ENCODE measurements at regions not wholly inside any gene's neighbourhood (a gene's known extent, or its start where the extent isn't known, plus 50 kb on each side); places are given as distances from the start of the nearest gene placed in this dataset.
"Not testable (repeated sequence)": the region's sequence is repeated elsewhere in the genome, so short reads cannot be mapped to it uniquely, and the experiment has no call there.

GRCh38 chr10:83512681-83513080, 626.6 kb upstream of the GHITM start:
- no peaks in the 10 kb centered on the region for H3K27me3 ChIP-seq (ENCODE audit: control insufficient read depth, insufficient read depth, low read length)
- no peaks in the 10 kb centered on the region for H3K36me3 ChIP-seq (ENCODE audit: control insufficient read depth, insufficient read depth, low read length)
- no peaks in the 10 kb centered on the region for H3K4me1 ChIP-seq (ENCODE audit: control insufficient read depth, insufficient read depth, low read length)
- H3K9ac ChIP-seq (ENCODE audit: low read length) = no peak overlapping the region
- no peaks in the 10 kb centered on the region for H3K9me3 ChIP-seq (ENCODE audit: control insufficient read depth, insufficient read depth, low read depth, low read length)
- H3K4me3 ChIP-seq (ENCODE audit: low read depth, low read length) = no peak overlapping the region
- no peak overlapping the region for H3K27ac ChIP-seq (ENCODE audit: low read depth, low read length)

GRCh38 chr10:83515001-83515400, 624.3 kb upstream of the GHITM start:
- Histone ChIP-seq H3K9me3 (ENCODE audit: control insufficient read depth, insufficient read depth, low read depth, low read length) (no peaks in the 10 kb centered on the region), H3K9ac (ENCODE audit: low read length) (no peak overlapping the region), H3K27ac (ENCODE audit: low read depth, low read length) (no peak overlapping the region), H3K4me3 (ENCODE audit: low read depth, low read length) (no peak overlapping the region), H3K4me1 (ENCODE audit: control insufficient read depth, insufficient read depth, low read length) (no peaks in the 10 kb centered on the region), H3K36me3 (ENCODE audit: control insufficient read depth, insufficient read depth, low read length) (no peaks in the 10 kb centered on the region), H3K27me3 (ENCODE audit: control insufficient read depth, insufficient read depth, low read length) (no peaks in the 10 kb centered on the region)

- H3K9me3 ChIP-seq (ENCODE audit: control insufficient read depth, insufficient read depth, low read depth, low read length) = no peaks in the 10 kb centered on the region
- no peaks in the 10 kb centered on the region for H3K27me3 ChIP-seq (ENCODE audit: control insufficient read depth, insufficient read depth, low read length)
- H3K4me1 ChIP-seq (ENCODE audit: control insufficient read depth, insufficient read depth, low read length) = no peaks in the 10 kb centered on the region
- H3K9ac ChIP-seq (ENCODE audit: low read length) = no peak overlapping the region
- no peak overlapping the region for H3K4me3 ChIP-seq (ENCODE audit: low read depth, low read length)
- no peaks in the 10 kb centered on the region for H3K36me3 ChIP-seq (ENCODE audit: control insufficient read depth, insufficient read depth, low read length)
- H3K27ac ChIP-seq (ENCODE audit: low read depth, low read length) = no peak overlapping the region
These were observed 622.5 kb upstream of the GHITM start for GRCh38 chr10:83516788-83517187.

GRCh38 chr10:83517456-83517855, 621.9 kb upstream of the GHITM start:
- H3K27me3 ChIP-seq (ENCODE audit: control insufficient read depth, insufficient read depth, low read length) = no peaks in the 10 kb centered on the region
- no peak overlapping the region for H3K27ac ChIP-seq (ENCODE audit: low read depth, low read length)
- H3K9me3 ChIP-seq (ENCODE audit: control insufficient read depth, insufficient read depth, low read depth, low read length) = no peaks in the 10 kb centered on the region

GRCh38 chr10:83518779-83519178, 620.5 kb upstream of the GHITM start:
- Histone ChIP-seq H3K27ac (ENCODE audit: low read depth, low read length) (no peak overlapping the region), H3K9ac (ENCODE audit: low read length) (no peak overlapping the region), H3K4me3 (ENCODE audit: low read depth, low read length) (no peak overlapping the region), H3K27me3 (ENCODE audit: control insufficient read depth, insufficient read depth, low read length) (no peaks in the 10 kb centered on the region), H3K9me3 (ENCODE audit: control insufficient read depth, insufficient read depth, low read depth, low read length) (no peaks in the 10 kb centered on the region), H3K4me1 (ENCODE audit: control insufficient read depth, insufficient read depth, low read length) (no peaks in the 10 kb centered on the region), H3K36me3 (ENCODE audit: control insufficient read depth, insufficient read depth, low read length) (no peaks in the 10 kb centered on the region)

More at GRCh38 chr10:83517456-83517855, 621.9 kb upstream of the GHITM start:
- Histone ChIP-seq H3K4me1 (ENCODE audit: control insufficient read depth, insufficient read depth, low read length) (no peaks in the 10 kb centered on the region), H3K9ac (ENCODE audit: low read length) (no peak overlapping the region), H3K36me3 (ENCODE audit: control insufficient read depth, insufficient read depth, low read length) (no peaks in the 10 kb centered on the region), H3K4me3 (ENCODE audit: low read depth, low read length) (no peak overlapping the region)

- not testable (repeated sequence) for H3K9me3 ChIP-seq (ENCODE audit: control insufficient read depth, insufficient read depth, low read depth, low read length); H3K9ac ChIP-seq (ENCODE audit: low read length); H3K4me1 ChIP-seq (ENCODE audit: control insufficient read depth, insufficient read depth, low read length); H3K36me3 ChIP-seq (ENCODE audit: control insufficient read depth, insufficient read depth, low read length); H3K4me3 ChIP-seq (ENCODE audit: low read depth, low read length); H3K27me3 ChIP-seq (ENCODE audit: control insufficient read depth, insufficient read depth, low read length); H3K27ac ChIP-seq (ENCODE audit: low read depth, low read length)
These were observed 618.9 kb upstream of the GHITM start for GRCh38 chr10:83520386-83520785.

GRCh38 chr10:83522456-83522855, 616.9 kb upstream of the GHITM start:
- Histone ChIP-seq H3K9ac (ENCODE audit: low read length) (no peak overlapping the region), H3K27me3 (ENCODE audit: control insufficient read depth, insufficient read depth, low read length) (no peaks in the 10 kb centered on the region), H3K4me3 (ENCODE audit: low read depth, low read length) (no peak overlapping the region), H3K36me3 (ENCODE audit: control insufficient read depth, insufficient read depth, low read length) (no peaks in the 10 kb centered on the region), H3K4me1 (ENCODE audit: control insufficient read depth, insufficient read depth, low read length) (no peaks in the 10 kb centered on the region), H3K9me3 (ENCODE audit: control insufficient read depth, insufficient read depth, low read depth, low read length) (no peaks in the 10 kb centered on the region), H3K27ac (ENCODE audit: low read depth, low read length) (no peak overlapping the region)

- H3K36me3 ChIP-seq (ENCODE audit: control insufficient read depth, insufficient read depth, low read length) = no peaks in the 10 kb centered on the region
- no peak overlapping the region for H3K27ac ChIP-seq (ENCODE audit: low read depth, low read length)
- no peak overlapping the region for H3K9ac ChIP-seq (ENCODE audit: low read length)
- no peaks in the 10 kb centered on the region for H3K27me3 ChIP-seq (ENCODE audit: control insufficient read depth, insufficient read depth, low read length)
- no peaks in the 10 kb centered on the region for H3K9me3 ChIP-seq (ENCODE audit: control insufficient read depth, insufficient read depth, low read depth, low read length)
- H3K4me1 ChIP-seq (ENCODE audit: control insufficient read depth, insufficient read depth, low read length) = no peaks in the 10 kb centered on the region
- no peak overlapping the region for H3K4me3 ChIP-seq (ENCODE audit: low read depth, low read length)
These were observed 616.4 kb upstream of the GHITM start for GRCh38 chr10:83522881-83523386.

- H3K27me3 ChIP-seq (ENCODE audit: control insufficient read depth, insufficient read depth, low read length) = no peaks in the 10 kb centered on the region
- H3K9ac ChIP-seq (ENCODE audit: low read length) = no peak overlapping the region
- H3K4me3 ChIP-seq (ENCODE audit: low read depth, low read length) = no peak overlapping the region
- no peaks in the 10 kb centered on the region for H3K4me1 ChIP-seq (ENCODE audit: control insufficient read depth, insufficient read depth, low read length)
- H3K9me3 ChIP-seq (ENCODE audit: control insufficient read depth, insufficient read depth, low read depth, low read length) = no peaks in the 10 kb centered on the region
- H3K36me3 ChIP-seq (ENCODE audit: control insufficient read depth, insufficient read depth, low read length) = no peaks in the 10 kb centered on the region
- H3K27ac ChIP-seq (ENCODE audit: low read depth, low read length) = no peak overlapping the region
These were observed 611.4 kb upstream of the GHITM start for GRCh38 chr10:83527934-83528333.

GRCh38 chr10:83533290-83533689, 606.0 kb upstream of the GHITM start:
- no peak overlapping the region for H3K4me3 ChIP-seq (ENCODE audit: low read depth, low read length)
- H3K9me3 ChIP-seq (ENCODE audit: control insufficient read depth, insufficient read depth, low read depth, low read length) = no peaks in the 10 kb centered on the region
- H3K36me3 ChIP-seq (ENCODE audit: control insufficient read depth, insufficient read depth, low read length) = no peaks in the 10 kb centered on the region
- no peak overlapping the region for H3K27ac ChIP-seq (ENCODE audit: low read depth, low read length)
- no peak overlapping the region for H3K9ac ChIP-seq (ENCODE audit: low read length)
- no peaks in the 10 kb centered on the region for H3K4me1 ChIP-seq (ENCODE audit: control insufficient read depth, insufficient read depth, low read length)
- H3K27me3 ChIP-seq (ENCODE audit: control insufficient read depth, insufficient read depth, low read length) = no peaks in the 10 kb centered on the region

- no peaks in the 10 kb centered on the region for H3K9me3 ChIP-seq (ENCODE audit: control insufficient read depth, insufficient read depth, low read depth, low read length)
These were observed 602.9 kb upstream of the GHITM start for GRCh38 chr10:83536426-83536825.

GRCh38 chr10:83538047-83538446, 601.3 kb upstream of the GHITM start:
- H3K27me3 ChIP-seq (ENCODE audit: control insufficient read depth, insufficient read depth, low read length) = no peaks in the 10 kb centered on the region
- H3K9ac ChIP-seq (ENCODE audit: low read length) = no peak overlapping the region
- no peak overlapping the region for H3K4me3 ChIP-seq (ENCODE audit: low read depth, low read length)
- H3K9me3 ChIP-seq (ENCODE audit: control insufficient read depth, insufficient read depth, low read depth, low read length) = no peaks in the 10 kb centered on the region
- no peak overlapping the region for H3K27ac ChIP-seq (ENCODE audit: low read depth, low read length)
- no peaks in the 10 kb centered on the region for H3K36me3 ChIP-seq (ENCODE audit: control insufficient read depth, insufficient read depth, low read length)
- H3K4me1 ChIP-seq (ENCODE audit: control insufficient read depth, insufficient read depth, low read length) = peaks cover 12% of the 10 kb centered on the region

More at GRCh38 chr10:83536426-83536825, 602.9 kb upstream of the GHITM start:
- peaks cover 6% of the 10 kb centered on the region for H3K4me1 ChIP-seq (ENCODE audit: control insufficient read depth, insufficient read depth, low read length)
- H3K4me3 ChIP-seq (ENCODE audit: low read depth, low read length) = no peak overlapping the region
- no peaks in the 10 kb centered on the region for H3K36me3 ChIP-seq (ENCODE audit: control insufficient read depth, insufficient read depth, low read length)
- no peak overlapping the region for H3K9ac ChIP-seq (ENCODE audit: low read length)
- no peaks in the 10 kb centered on the region for H3K27me3 ChIP-seq (ENCODE audit: control insufficient read depth, insufficient read depth, low read length)
- H3K27ac ChIP-seq (ENCODE audit: low read depth, low read length) = no peak overlapping the region

Data from HUES6 (cell line).